ENCODE measurements at regions not wholly inside any gene's neighbourhood (a gene's known extent, or its start where the extent isn't known, plus 50 kb on each side); places are given as distances from the start of the nearest gene placed in this dataset.
"Not testable (repeated sequence)": the region's sequence is repeated elsewhere in the genome, so short reads cannot be mapped to it uniquely, and the experiment has no call there.

DNA sequence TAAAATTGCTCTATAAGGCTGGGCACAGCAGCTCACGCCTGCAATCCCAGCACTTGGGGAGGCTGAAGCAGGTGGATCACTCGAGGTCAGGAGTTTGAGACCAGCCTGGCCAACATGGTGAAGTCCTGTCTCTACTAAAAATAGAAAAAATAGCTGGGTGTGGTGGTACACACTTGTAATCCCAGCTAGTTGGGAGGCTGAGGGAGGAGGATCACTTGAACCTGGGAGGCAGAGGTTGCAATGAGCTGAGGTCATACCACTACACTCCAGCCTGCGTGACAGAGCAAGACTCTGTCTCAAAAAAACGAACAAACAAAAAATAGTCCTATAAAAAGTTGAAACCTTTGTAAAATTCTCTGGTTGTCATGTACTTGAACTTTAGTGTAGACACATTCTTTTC is 93.0 kb upstream of the KIF26B start:
- not testable (repeated sequence) for DNase-seq

DNA sequence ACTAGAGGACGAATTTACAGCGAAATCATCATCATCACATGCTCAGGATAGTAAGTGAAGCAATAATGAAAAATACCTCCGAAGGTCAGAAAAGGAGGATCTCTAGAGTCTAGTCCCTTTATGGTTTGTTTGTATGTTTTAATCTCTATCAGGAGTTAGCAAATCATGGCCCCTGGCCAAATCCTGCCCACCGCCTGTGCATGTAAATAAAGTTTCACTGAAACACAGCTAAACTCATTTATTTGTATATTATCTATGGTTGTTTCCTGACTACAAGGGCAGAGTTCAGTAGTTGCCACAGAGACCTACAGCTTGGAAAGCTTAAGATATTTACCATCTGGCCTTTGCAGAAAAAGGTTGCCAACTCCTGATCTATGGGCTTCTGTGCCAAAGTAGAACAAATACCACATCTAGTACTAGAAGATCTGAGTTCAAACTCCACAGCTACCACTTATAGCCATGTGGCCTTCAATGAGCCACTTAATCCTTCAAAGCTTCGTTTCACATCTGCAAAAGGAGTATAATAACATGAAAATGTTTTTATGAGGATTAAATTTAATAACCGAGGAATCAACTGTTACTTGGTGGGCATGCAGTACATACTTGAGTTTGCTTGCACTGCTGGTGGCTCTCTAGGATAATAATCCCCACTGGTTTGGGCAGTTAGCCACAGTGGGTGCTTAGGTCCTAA is 94.0 kb upstream of the KIF26B start:
- DNase-seq: no peak

DNA sequence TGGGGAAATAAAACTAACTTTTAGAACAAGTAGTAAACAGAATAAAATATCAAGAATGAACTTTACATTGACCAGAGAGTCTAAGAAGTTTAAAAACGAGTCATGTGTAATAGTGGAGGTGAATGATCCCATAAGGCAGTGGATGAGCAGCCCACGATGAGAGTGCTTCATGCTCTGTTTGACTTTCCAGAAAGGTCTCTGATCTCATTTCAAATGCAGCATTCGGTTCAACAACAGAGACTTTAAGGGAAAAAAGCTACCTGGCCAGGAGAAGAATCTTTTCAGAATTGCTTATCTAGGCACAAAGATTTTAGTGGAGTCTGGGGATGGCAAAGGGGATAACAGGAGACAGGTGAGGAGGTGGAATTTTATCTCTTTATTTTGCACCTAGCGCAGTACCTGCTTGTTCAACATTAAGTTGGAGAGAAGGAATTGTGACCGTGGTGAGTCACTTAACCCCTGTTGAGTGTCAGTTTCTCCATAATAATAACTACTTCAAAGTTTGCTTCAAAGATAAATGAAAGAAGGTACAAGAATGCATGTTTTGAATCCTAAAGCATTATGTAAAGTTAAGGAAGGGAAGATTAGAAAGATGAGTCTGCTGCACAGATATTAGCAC is 94.9 kb upstream of the KIF26B start:
- DNase-seq: no peak

DNA sequence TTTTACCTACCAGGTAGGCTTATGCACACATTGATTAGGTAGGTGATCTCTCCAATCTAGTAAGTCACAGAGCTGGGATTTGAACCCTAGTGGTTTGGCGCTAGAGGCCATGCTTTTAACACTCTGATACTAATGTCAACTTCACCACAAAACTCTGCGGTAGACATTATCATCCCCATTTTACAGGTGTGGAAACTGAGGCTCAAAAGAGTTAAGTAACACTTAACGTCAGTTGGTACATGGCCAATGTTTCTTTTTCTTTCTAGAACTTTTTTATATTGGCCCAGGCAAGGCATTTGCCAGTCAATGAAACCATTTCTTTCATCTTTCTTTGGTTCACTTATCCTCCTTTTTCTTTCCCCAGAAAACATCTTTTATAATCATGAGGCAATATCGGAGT is 95.9 kb upstream of the KIF26B start:
- no peak for DNase-seq

DNA sequence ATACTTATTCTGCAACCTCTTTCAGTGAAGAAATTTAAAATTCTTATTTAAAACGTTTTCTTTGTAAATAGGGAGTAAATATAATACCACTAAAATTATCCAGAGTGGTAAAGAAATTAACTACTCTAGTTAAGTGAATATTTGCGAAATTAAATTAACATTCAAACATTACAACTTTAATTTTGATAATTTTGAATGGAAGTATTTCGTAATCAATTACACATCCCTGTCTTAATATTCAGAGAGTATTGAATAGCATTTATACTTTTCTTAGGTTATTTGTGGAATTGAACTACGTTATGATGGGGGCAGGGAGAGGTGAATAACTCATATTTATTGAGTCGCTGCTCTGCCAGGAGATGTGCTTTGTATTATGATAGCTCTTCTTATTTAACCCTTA is 96.3 kb upstream of the KIF26B start:
- DNase-seq: no peak

- DNase-seq: no peak
Observed at GRCh38 chr1:245056913-245057312, 97.9 kb upstream of the KIF26B start.

DNA sequence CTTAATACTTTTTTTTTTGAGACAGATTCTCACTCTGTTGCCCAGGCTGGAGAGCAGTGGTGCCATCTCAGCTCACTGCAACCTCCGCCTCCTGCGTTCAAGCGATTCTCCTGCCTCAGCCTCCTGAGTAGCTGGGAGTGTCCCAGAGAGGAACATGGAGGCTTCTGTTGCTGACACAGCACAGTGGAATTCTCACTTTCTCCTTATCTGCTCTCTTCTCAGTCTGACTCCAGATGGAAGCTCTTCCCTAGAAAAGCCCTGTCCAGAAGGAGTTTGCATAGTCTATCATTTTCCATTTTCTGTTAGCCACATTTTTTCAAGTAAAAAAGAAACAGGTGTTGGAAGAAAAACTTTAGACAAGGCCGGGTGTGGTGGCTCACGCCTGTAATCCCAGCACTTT is 98.5 kb upstream of the KIF26B start:
- DNase-seq: not testable (repeated sequence)

DNA sequence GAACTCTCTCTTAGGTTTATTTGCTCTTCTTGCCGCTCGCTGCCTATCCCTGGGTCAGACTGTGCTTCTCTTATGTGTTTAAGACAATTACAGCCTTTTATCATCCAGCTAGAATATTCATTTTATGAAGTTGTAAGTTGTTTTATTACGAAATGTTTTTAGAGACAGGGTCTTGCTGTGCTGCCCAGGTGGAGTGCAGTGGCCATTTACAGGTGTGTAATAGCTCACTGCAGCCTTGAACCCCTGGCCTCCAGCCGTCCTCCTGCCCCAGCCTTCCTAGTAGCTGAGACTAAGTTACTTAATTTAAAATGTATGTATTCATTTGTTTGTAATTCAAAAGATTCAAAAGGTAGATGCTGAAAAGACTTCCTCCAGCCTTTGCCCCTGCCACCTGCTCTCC is 99.0 kb upstream of the KIF26B start:
- DNase-seq: no peak

- no peak for DNase-seq
Observed at GRCh38 chr1:245054507-245055270, 100.1 kb upstream of the KIF26B start.

DNA sequence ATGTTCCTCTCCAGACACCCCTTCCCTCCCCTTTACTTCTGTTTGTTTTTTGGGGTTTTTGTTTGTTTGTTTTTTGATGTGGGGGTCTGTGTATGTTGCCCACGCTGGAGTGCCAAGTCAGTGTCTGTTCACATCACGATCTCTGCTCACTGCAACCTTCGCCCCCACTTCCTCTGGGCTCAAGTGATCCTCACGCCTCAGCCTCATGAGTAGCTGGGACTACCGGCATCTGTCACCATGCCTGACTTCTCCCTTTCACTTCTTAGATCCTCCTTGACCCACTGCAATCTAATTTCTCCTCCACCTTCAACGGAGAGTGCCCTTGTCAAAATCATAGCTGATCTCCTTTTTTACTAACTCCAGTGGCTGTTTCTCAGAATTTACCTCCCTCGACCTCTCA is 100.7 kb upstream of the KIF26B start:
- DNase-seq: no peak

- no peak for DNase-seq
Observed at GRCh38 chr1:245052258-245052657, 102.5 kb upstream of the KIF26B start.

DNA sequence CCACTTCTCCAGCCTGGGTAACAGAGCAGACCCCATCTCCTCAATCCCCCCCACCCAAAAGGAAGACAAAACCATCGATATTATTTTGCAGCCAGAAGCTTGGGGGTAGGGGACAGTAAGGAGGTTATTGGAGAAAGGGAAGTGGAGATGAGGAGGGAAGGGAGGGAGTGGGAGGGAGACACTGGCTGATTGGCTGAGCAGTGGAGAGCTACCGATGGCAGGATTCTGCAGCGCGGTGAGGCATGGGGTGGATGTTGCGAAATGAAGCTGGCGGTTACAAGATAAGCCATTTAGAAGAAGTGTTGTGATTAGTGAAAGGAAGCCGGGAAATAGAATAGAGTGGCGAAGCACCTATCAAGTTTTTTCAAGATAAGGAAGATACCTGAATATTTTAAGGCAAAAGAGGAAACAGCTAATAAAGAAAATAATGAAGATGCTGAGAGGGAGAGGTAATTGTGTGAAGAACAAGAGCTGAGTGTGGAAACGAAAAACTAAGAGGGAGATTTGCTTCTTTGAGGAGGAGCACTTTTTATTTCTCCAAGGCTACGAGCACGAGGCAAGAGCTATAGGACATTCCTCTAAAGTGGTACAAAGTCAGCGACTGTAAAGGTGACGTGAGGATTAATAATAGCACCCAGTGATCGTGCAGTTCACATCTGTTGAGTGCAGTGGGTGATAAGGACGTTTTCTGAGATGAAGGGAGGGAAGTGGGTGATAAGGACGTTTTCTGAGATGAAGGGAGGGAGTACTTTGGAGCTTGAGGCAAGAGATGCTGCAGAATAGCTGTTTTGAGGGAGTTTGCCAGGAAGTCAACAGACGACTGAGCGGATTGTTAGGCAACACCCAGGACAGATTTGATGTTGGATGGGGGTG is 103.2 kb upstream of the KIF26B start:
- DNase-seq: peak; percentile 98

DNA sequence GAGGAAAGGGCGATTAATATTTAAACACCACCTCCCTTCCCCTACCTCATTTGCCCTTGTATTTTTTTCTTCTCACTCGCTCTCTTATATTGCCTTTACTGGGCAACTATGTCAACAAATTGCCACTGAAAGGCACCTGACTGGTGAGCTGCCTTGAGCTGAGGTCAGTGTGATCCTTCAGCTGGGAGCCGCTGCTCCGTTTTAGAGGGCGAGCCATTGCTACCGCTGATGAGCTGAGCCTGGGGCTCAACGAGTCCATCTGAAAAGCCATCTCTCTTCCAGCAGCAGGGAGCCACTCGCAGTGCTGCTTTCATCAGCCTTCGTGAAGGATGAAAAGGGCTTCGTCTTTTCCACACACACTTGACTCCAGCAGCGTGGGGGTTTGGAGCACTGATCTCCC is 108.0 kb upstream of the KIF26B start:
- DNase-seq: no peak

DNA sequence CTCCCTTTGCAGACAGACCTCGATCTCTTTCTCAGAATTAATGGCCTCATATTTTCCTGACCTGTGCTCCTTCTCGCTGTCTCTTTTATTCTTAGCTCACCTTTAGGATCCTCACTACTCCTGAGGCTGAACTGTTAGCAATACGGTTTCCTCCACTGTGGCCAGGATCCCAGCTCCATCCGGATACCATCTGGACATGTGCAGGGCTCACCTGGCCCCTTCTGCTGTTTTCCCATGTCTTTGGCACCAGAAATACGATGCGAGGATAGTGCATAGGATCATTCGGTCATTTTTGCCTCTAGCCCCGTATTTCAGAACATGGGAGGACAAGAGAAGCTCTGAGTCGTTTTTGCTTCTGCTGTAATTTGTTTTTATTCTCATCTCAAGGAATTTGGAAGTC is 108.5 kb upstream of the KIF26B start:
- no peak for DNase-seq

- DNase-seq: peak; percentile 37
Observed at GRCh38 chr1:245045087-245045881, 109.5 kb upstream of the KIF26B start.

DNA sequence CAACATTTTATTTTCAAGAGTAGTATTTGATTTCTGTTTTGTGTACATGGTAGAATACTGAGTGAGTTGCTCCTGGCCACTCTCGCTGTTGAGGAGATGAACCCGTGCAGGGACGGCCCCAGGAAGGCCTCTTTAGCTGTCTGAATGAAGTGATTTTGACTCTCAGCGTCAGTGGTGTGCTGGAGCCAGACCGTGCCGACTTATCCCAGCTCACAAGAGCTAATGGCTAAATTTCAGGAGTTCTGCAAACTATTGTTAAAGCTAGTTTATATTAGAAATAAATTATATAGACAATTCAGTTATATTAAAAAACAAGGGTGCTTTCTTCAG is 111.2 kb upstream of the KIF26B start:
- DNase-seq: no peak

DNA sequence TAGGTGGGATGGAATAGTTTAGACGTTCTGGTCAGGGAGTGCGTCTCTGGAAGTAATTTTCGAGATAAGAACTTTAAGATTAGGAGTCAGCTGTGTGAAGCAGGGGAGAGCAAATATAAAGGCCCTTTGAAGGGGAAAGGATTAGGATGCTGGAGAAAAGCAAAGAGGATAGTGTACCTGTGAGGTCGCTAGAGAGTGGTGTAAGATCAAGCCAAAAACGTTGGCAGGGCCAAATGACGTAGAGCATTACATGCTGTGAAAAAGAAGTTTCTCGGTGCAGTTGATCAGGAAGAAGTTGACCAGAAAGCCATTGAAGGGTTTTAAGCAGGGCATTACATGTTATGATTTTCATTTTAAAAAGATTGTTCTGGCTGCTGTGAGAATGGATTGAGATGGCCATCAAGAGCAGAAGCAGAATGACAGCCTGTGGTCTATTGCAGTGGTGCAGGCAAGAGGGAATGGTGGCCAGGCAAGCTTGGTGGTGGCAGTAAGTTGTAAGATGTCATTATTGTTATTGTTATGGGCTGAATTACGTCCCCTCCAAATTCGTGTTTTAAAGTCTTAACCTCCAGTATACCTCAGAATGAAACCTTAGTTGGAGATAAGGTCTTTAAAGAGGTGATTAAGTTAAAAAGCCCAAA is 113.6 kb upstream of the KIF26B start:
- DNase-seq: no peak

DNA sequence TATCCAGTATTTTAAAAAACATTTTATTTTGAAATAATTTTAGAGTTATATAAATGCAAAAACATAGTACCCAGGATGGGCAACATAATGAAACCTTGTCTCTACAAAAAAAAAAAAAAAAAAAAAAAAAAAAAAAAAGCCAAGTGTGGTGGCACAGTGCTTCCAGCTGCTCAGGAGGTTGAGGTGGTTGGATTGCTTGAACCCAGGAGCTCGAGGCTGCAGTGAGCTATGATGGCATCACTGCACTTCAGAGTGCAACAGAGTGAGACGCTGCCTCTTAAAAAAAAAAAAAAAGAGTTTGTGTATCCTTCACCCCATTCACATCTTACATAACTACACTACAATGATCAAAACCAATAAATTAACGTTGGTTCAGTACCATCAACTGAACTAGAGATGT is 115.6 kb upstream of the KIF26B start:
- no peak for DNase-seq

- no peak for DNase-seq
Observed at GRCh38 chr1:245036102-245036501, 118.7 kb upstream of the KIF26B start.

DNA sequence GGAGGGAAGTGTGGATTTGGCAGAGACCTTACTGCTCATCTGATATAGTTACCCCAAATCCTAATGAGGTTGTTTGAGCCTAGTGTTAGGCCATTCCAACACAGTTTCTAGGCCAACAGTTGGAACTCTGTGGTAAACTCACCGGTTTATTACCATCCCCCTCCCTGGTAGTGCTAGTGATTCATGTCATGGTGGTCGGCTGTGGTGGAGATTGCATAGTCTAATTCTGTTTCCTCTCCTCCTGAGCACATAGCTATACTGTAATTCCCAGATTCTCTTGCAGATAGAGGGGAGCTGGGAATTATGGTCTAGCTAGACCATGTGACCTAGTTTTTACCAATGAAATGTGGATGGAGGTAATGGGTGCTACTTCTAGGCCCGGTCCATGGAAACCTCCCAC is 123.7 kb upstream of the KIF26B start:
- no peak for DNase-seq

DNA sequence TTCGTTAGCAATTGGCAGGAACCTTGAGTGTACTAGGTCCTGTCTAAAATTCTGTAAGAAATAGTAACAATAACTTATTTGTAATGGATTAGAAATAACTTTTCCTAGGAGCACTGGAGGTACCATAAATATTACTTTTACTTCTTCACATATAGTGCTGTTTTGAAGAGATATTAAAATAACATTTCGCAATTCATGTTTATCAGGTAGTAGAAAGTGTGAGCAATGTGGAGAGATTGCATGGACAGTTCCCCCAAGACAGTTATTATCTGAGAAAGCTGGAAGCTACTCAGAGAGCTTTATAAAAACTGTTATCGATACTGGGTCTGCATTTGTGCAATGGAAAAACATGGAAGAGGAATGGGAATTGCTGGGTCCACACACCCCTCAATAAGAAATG is 128.5 kb upstream of the KIF26B start:
- peak; percentile 58 for DNase-seq

DNA sequence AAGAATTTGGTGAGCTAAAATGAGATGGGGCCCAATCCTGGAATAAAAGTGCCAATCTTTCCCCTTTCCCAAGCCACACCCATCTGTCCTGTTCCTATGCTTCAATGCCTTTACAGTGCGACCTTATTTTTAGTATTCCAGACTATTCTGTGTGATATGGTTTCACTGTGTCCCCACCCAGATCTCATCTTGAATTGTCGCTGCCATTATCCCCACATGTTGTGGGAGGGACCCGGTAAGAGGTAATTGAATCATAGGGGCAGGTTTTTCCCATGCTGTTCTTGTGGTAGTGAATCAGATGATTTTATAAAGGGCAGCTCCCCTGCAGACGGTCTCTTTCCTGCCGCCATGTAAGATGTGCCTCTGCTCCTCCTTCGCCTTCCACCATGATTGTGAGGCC is 129.3 kb upstream of the KIF26B start:
- DNase-seq: peak; percentile 18
